GM18867 (cell line): ENCODE measurements at regions not wholly inside any gene's neighbourhood (a gene's known extent, or its start where the extent isn't known, plus 50 kb on each side); places are given as distances from the start of the nearest gene placed in this dataset.

Source experiments
- ATAC-seq: cut with Tn5 transposase; IDR thresholded peaks from one replicate; pipeline ENCODE4 v1.9.1; 2021; ENCODE audit warnings: mild to moderate bottlenecking, moderate library complexity; ENCODE audit not compliant: unreplicated experiment

- ATAC-seq, result no peak
Observed at GRCh38 chr3:4021162-4021561, 221.9 kb downstream of the LRRN1 start.

DNA sequence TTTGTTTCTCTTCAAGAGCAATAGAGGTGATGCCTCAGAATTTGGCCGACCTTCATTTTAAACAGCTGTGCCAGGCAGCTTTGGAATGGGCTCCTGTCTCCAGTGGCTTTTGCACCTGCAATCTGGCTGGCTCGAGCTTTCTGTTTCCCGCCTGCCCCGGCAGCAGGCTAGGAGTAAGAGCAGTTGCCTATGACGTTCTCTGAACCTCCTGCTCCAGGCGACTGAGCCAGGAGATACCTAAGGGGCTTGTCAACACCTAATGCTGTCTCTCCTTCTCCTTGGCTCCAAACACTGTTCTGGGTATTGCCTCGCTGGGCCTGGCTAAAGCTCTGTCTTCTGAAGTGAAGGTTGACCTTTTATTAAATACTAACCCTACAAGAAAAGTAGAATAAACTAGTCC, 229.9 kb downstream of the LRRN1 start:
- no peak for ATAC-seq

DNA sequence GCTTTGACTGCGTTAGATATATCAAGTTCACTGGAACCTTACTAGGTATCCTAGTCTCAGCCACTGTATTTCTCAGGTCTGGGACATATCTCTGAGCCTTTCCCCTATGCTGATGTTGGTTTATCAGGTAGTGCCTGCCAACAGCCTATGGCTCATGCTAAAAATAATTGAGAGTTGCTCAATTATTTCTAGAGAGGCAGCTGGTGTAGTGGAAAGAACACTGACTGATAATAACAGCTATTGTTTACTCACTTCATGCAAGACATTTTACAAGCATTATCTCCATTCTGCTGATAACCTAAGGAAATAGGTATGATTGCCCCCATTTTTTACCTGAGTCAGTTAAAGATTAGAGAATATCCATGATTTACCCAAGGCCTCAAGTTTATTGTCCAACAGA, 231.4 kb downstream of the LRRN1 start:
- no peak for ATAC-seq

- no peak for ATAC-seq
Observed at GRCh38 chr3:4033296-4033695, 234.1 kb downstream of the LRRN1 start.

- no peak for ATAC-seq
Observed at GRCh38 chr3:4036046-4036445, 236.8 kb downstream of the LRRN1 start.

DNA sequence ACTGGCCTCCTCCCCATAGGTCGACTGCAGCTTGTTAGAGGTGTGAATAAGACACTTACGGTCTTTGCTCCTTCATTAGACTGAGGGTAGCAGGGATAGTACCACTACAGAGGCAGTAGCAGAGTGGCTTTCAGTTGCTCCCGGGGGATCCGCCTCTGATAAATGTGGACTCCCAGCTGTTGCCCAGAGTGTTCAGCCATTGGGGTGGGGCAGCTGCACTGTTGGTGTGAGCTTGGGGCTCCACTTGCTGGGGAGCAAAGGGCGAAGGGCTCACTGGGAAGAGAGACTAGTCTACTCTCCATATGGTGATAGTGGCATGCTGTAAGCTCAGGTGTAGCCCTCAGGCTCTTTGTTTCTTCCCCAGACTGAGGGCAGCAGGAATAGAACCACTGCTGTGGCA, 239.1 kb downstream of the LRRN1 start:
- ATAC-seq, result no peak

- ATAC-seq, result no peak
Observed at GRCh38 chr3:4042070-4042469, 242.8 kb downstream of the LRRN1 start.

GRCh38 chr3:4042869-4043268, 243.6 kb downstream of the LRRN1 start:
- no peak for ATAC-seq

DNA sequence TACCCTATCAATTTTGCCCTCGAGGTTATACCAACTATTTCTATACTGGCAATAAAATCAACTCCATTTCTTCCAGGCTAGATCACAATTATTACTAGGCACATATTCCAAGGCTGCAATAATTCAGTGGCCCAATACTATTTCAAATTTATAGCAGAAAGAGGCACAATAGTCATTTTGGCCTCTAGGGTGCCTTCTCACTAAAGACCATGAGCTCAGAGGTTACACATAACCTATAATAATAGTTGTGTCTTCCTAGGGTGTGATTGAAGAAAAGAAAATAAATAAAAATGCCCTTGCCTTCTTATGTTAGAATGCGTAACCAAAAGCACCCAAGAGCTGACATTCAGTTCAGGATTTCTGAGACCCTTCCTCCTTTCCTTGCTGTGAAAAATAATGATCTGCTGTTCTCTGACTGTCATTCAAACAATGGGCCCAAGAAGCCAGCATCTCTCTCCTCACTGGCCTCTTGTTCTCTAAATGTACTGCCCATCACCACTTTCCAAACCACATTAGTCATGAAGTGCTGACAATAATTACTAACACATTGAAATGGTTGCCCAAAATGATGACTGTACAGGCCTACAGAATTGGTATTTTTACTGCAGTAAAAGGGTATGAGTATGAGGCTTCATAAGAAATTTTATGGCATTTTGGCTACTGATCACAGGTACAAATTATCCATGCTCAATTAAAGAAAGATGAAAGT, 244.8 kb downstream of the LRRN1 start:
- ATAC-seq, result no peak

GRCh38 chr3:4044619-4045018, 245.4 kb downstream of the LRRN1 start:
- no peak for ATAC-seq

- no peak for ATAC-seq
Observed at GRCh38 chr3:4045756-4046155, 246.5 kb downstream of the LRRN1 start.

DNA sequence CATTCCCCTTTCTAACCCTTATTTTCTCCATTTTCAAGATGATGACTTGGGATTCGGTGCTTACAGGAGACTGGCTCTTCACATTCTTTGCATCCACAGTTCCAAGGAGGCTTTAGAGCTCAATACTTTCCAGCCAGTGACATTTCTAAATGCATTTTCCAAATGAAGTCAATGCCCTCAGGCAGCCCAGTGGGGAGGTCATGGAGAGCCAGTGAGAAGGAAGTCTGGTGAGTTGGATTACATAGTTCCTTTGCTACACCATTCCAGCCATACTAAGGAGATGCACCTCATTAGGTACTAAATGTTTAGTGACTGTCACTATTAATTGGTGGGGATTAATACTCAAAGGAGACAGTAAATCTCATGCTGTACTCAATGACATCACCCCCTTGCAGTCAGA, 248.1 kb downstream of the LRRN1 start:
- no peak for ATAC-seq

DNA sequence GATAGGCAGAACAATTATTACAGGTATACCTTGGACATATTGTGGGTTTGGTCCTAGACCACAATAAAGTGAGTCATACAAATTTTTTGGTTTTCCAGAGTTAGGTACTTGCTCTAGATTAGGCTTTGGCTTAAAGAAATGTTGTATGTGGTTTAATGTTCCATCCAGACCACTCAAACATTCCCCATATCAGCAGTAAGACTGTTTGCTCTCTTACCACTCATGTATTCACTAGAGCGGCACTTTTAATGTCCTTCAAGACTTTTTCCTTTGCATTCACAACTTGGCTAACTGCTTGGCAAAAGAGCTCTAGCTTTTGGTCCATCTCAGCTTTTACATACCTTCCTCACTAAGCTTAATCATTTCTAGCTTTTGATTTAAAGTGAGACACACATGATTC, 250.5 kb upstream of the SETMAR start:
- ATAC-seq, result no peak

- no peak for ATAC-seq
Observed at GRCh38 chr3:4053975-4054374, 249.2 kb upstream of the SETMAR start.

DNA sequence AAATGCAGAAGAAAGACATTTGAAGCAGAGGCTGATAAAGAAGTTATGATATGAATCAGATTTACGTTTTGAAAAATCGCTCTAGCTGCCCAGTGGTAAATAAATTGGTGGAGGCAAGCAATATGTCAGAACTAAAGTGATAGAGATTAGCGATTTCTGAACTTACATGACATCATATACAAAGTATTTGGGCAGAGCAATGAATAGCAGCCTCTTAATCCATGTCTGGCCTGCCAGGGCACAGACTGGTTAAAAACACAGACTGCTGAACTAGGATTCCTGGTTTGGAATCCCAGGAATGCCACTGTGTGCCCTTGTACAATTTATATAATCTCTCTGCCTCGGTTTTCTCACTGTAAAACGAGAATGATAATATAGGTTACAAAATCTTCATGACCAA, 243.1 kb upstream of the SETMAR start:
- no peak for ATAC-seq

DNA sequence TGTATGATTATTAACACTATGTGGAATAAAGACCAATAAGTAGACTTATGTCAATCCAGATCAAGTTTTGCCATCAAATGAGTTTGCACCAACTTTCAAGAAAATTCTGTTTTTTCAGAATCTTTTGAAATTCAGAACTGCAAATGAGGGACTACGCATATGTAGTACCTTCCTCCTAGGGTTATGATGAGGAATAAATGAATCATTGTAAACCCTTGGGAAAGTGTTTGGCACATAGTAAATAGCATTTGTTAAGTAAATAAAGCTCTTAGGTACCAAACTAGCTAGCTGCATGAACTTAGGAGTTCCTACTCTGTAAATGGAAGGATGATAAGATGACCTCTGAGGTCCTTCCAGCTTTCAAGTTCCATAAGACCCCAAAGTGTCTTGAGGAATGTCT, 242.6 kb upstream of the SETMAR start:
- ATAC-seq, result no peak

DNA sequence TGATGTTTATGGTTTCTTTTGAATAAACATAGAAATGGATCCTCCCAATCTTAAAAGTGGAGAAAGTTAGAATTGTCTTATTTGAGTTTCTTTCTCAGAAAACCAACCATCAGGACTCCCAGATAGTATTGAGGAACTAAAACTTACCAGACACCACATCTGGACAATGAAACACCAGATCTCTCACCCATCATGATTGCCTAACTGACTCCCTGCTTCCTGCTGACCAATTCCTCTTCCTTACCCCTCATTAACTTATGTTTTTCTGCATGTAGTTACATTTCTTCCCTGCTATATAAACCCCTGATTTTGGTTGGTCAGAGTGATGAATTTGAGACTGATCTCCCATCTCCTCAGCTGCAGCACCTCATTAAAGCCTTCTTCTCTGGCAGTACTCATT, 242.0 kb upstream of the SETMAR start:
- ATAC-seq, result no peak

GRCh38 chr3:4061783-4062360, 241.3 kb upstream of the SETMAR start:
- ATAC-seq, result peak; percentile 56

GRCh38 chr3:4062621-4063020, 240.5 kb upstream of the SETMAR start:
- ATAC-seq, result no peak

- ATAC-seq, result no peak
Observed at GRCh38 chr3:4063916-4064574, 239.1 kb upstream of the SETMAR start.

DNA sequence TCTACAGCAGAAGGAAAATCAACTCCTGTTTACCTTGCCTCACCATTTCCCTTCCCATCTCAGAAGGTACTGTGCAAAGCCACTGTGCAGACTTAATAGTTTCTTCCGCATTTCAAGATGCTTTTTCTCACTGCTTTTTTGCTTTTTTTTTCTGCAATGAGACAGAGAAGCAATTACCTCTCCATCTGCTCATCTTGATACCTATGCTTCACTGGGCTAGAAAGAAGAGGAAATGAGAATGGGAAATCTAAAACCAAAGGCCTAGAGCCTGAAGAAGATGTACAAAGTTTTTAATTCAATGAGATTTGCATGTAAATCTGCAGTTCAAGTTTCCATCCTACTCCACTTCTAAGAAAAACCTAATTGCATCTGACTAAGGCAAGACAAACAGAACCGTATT, 238.1 kb upstream of the SETMAR start:
- ATAC-seq, result peak; percentile 69

DNA sequence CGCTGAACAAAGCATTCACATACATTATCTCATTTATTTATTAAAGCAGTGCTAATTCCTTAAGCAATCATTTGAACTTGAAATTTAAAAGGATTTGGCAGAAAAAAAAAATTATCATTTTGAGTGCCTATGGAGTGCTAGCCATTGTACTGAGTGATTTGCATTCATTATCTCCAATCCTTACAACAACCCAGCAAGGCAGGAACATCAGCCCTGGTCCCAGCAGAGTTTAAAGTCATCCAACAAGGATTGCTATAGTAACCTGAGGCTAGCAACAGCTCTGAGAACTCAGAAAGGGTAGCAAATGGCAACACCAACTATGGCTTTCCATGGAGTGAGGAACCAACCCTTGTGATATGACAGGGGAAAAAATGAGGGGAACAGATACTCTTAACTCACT, 237.6 kb upstream of the SETMAR start:
- no peak for ATAC-seq
